ENCODE measurements at regions not wholly inside any gene's neighbourhood (a gene's known extent, or its start where the extent isn't known, plus 50 kb on each side); places are given as distances from the start of the nearest gene placed in this dataset.

DNA sequence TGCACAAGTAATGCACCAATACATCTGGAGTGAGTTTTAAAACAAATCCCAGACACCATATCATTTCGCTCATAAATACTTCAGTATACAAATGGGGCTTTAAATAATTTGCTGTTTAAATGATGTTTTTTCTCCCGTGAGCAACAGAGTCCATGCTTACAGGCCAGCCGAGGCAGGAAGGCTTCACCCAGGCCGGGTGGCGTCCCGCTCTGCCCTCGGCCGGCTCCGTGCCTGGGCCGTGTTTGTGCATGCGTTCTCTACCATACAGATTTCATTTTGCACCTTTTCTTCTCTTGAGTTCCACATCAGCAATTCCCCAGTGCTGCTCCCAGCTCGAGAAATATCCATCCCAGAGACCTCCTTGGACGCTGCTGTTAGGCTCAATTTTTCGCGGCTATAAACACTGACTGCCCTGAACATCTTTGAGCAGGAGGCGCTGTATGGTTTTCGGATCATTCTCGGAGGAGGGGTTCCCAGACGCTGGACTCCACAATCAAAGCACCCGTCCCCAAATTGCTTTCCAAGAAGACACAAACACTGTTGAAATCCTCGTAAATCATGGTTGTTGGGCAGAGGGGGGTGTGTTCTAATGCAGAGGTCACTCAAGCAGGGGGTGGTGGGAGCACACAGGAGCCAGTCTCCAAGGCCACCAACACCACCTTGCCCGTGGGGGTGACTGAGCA, 91.6 kb downstream of the MICALL2 start:
- ATAC-seq (no peak), DNase-seq (no peak)
- H3K4me3 Mint-ChIP-seq, result no peak overlapping the region
- no peaks in the 10 kb centered on the region for H3K9me3 ChIP-seq (ENCODE audit: control insufficient read depth, low read length, poor library complexity, severe bottlenecking)
- H3K27me3 Mint-ChIP-seq, result peaks cover 34% of the 10 kb centered on the region
- peak overlapping the region; percentile 16 for H3K27ac Mint-ChIP-seq
- peaks cover 3% of the 10 kb centered on the region for H3K4me1 Mint-ChIP-seq
- no peaks in the 10 kb centered on the region for H3K36me3 Mint-ChIP-seq (ENCODE audit: low read depth)

DNA sequence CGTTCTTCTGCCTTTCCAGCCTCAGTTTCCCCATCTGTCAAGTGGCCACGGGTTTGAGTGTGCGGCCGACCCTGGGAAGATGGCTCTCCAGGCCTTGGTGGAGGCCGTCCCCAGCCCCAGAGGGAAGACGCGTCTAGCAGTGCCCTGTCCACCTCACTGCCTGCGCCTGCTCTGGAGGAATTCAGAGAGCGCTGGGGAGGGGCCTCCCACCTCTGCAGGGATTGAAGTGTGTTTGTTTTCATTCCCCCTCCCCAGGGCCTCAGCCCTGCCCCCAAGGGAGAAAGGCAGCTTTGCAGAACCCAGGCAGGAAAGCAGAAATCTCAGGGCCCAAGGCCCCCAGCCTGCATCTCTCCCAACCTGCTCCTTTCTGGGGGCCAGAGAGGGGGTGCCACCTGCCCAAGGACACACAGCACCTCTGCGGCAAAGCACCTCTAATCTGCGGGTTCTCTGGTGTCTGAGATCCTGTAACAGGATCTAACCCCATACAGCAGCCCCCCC, 91.0 kb downstream of the MICALL2 start:
- DNase-seq, result no peak
- peak overlapping the region; percentile 16 for H3K4me3 Mint-ChIP-seq
- H3K9me3 ChIP-seq (ENCODE audit: control insufficient read depth, low read length, poor library complexity, severe bottlenecking), result no peaks in the 10 kb centered on the region
- H3K27me3 Mint-ChIP-seq, result peaks cover 39% of the 10 kb centered on the region
- ATAC-seq, result no peak
- H3K36me3 Mint-ChIP-seq (ENCODE audit: low read depth), result no peaks in the 10 kb centered on the region
- no peak overlapping the region for H3K27ac Mint-ChIP-seq
- peaks cover 3% of the 10 kb centered on the region for H3K4me1 Mint-ChIP-seq

DNA sequence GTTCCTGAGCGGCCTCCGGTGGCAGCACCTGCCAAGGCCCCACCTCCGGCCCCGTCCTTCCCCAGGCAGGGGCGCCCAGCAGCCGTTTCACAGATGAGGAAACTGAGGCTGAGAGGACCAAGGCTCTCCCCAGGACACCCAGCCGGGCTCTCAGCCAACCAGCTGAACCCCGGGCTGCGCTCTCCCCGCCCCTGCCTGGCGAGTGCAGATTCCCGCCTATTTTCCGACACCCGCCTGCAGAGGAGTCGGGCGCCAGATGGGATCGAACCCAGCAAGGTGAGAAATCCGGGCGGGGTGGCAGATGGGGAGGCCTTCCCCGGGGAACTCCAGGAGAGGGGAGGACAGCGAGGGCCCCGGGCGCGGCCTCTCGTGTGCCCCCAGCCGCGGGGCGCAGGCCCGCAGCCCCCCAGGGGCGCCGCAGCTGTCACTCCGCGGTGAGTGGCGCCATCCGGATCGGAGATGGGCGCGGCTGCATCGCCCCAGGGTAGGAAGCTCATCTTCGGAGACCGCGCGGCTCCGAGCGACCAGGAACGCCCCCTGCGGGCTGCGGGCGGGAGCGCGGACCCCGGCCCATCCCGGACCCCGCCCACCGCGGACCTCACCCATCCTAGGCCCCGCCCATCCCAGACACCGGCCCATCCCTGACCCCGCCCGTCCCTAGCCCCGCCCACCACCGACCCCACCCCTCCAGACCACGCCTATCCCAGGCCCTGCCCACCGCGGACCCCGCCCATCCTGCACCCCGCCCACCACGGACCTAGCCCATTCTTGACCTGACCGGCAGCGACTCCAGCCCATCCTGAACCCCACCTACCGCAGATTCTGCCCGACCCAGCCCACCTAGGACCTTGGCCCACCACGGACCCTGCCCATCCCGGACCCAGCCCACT, 90.3 kb downstream of the MICALL2 start:
- ATAC-seq, result peak; percentile 41

DNA sequence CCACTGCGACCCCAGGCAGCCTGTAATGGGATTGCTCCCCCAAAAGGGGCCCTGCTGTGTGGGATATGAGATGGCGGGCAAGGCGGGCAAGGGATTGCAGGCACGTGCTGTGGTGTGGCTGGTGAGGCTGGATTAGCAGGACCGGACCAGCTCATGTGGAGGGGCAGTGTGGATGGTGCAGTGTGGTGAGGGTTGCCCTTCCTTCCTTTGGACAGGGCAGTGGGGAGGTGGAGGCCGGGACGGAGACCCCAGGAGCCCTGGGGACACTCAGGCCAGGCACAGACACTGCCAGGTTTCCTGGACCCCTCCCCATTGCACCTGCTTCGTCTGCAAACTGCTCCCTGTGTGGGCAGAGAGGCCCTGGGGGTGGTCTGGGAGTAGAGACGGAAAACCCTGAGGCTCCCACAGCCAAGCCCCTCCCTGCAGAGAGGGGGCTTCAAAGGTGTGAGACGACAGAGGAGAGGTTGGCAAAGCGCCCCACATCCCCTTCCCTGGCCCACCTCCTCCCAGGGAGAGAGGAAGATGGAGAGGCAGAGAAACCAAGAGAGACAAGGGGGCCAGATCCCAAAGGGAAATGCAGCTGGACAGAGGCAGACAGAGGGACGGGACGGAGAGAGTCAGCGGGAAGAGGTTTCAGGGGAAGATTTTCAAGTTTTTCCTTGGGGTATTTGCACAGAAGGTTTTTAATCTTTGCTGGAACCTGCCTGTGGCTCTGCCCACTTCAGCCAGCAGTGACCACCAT, 89.2 kb downstream of the MICALL2 start:
- H3K36me3 Mint-ChIP-seq (ENCODE audit: low read depth), result no peaks in the 10 kb centered on the region
- peak overlapping the region; percentile 63 for H3K4me3 Mint-ChIP-seq
- H3K27ac Mint-ChIP-seq, result no peak overlapping the region
- ATAC-seq (no peak), DNase-seq (no peak)
- H3K9me3 ChIP-seq (ENCODE audit: control insufficient read depth, low read length, poor library complexity, severe bottlenecking), result no peaks in the 10 kb centered on the region
- peaks cover 41% of the 10 kb centered on the region for H3K27me3 Mint-ChIP-seq
- H3K4me1 Mint-ChIP-seq, result peaks cover 3% of the 10 kb centered on the region

More for the DNA sequence above, 90.3 kb downstream of the MICALL2 start:
- Mint-ChIP-seq H3K36me3 (ENCODE audit: low read depth) (no peaks in the 10 kb centered on the region), H3K27ac (no peak overlapping the region), H3K4me3 (peak overlapping the region; percentile 63), H3K4me1 (peaks cover 3% of the 10 kb centered on the region), H3K27me3 (peaks cover 44% of the 10 kb centered on the region)
- no peaks in the 10 kb centered on the region for H3K9me3 ChIP-seq (ENCODE audit: control insufficient read depth, low read length, poor library complexity, severe bottlenecking)
- DNase-seq, result no peak

DNA sequence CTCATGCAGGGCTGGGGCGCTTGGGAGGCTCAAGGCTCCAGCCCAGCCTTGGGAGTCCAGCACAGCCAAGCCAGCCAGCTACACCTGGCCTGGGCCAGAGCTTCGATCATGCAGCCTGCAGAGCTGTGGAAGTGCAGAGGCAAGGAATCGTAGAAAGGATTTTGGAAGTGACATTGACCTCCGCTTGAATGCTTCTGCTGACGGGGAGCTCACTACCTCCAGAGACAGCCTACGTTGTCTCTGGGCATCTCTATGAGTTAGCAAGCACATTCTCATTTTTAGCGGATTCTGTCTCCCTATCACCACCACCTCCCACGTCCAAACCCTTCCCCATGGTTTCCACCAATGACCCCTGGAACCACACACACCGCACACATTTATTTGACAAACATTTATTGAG, 88.5 kb downstream of the MICALL2 start:
- peaks cover 41% of the 10 kb centered on the region for H3K27me3 Mint-ChIP-seq
- no peak for ATAC-seq

DNA sequence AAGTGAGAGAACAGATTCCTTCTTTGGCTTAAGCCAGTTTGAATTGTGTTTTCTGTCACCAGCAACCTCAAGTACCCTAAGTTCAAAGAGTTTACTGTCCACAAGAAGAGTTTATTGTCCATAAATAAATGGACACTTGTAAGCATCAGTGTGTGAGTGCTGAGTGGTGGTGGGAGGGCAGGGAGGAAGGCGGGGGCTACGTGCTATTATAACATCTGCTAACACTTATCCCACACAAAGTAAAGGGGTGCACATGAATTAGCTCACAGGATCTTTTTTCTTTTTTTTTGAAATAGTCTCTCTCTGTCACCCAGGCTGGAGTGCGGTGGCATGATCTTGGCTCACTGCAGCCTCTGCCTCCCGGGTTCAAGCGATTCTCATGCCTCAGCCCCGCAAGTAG, 87.2 kb downstream of the MICALL2 start:
- Mint-ChIP-seq H3K27me3 (peaks cover 39% of the 10 kb centered on the region), H3K4me3 (no peak overlapping the region), H3K27ac (no peak overlapping the region), H3K36me3 (ENCODE audit: low read depth) (no peaks in the 10 kb centered on the region), H3K4me1 (peaks cover 3% of the 10 kb centered on the region)
- ATAC-seq, result no peak
- DNase-seq, result no peak
- H3K9me3 ChIP-seq (ENCODE audit: control insufficient read depth, low read length, poor library complexity, severe bottlenecking), result no peaks in the 10 kb centered on the region

More for the DNA sequence above, 88.5 kb downstream of the MICALL2 start:
- no peaks in the 10 kb centered on the region for H3K9me3 ChIP-seq (ENCODE audit: control insufficient read depth, low read length, poor library complexity, severe bottlenecking)
- Mint-ChIP-seq H3K4me1 (peaks cover 3% of the 10 kb centered on the region), H3K27ac (no peak overlapping the region), H3K4me3 (no peak overlapping the region), H3K36me3 (ENCODE audit: low read depth) (no peaks in the 10 kb centered on the region)
- no peak for DNase-seq

DNA sequence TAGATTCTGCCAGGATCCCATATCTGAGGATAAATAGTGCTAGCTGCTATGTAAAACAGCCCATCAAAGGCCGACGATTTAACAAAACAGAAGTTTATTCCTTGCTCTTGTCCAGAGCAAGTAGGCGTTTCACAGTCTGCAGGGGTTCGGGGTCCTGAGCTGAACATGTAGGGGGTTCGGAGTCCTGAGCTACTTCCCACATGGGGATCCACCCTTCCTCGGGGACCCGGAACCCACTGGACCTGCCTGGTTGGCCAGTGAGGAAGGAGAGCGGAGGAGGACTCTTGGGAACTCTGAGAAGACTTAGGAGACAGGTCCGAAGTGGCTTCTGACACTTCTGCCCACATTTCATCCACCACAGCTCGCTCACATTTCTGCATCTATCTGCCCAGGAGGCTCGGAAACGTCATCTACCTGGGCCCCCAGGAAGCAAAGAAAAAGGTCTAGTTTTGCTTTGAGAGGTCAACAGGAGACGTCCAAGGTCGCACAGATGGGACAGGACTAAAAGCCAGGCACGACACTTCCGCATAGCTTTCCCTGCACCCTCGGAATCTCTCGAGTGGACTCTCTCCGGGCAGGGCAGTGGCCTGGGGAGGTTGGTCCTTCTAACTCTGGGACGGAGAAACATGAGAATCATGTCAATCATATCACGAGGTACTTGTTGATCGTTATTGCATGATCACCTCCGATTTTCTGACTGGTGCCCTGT, 86.4 kb downstream of the MICALL2 start:
- no peaks in the 10 kb centered on the region for H3K4me1 Mint-ChIP-seq
- no peaks in the 10 kb centered on the region for H3K9me3 ChIP-seq (ENCODE audit: control insufficient read depth, low read length, poor library complexity, severe bottlenecking)
- H3K36me3 Mint-ChIP-seq (ENCODE audit: low read depth), result no peaks in the 10 kb centered on the region
- DNase-seq (no peak), ATAC-seq (no peak)
- no peak overlapping the region for H3K4me3 Mint-ChIP-seq
- no peak overlapping the region for H3K27ac Mint-ChIP-seq
- peaks cover 31% of the 10 kb centered on the region for H3K27me3 Mint-ChIP-seq

DNA sequence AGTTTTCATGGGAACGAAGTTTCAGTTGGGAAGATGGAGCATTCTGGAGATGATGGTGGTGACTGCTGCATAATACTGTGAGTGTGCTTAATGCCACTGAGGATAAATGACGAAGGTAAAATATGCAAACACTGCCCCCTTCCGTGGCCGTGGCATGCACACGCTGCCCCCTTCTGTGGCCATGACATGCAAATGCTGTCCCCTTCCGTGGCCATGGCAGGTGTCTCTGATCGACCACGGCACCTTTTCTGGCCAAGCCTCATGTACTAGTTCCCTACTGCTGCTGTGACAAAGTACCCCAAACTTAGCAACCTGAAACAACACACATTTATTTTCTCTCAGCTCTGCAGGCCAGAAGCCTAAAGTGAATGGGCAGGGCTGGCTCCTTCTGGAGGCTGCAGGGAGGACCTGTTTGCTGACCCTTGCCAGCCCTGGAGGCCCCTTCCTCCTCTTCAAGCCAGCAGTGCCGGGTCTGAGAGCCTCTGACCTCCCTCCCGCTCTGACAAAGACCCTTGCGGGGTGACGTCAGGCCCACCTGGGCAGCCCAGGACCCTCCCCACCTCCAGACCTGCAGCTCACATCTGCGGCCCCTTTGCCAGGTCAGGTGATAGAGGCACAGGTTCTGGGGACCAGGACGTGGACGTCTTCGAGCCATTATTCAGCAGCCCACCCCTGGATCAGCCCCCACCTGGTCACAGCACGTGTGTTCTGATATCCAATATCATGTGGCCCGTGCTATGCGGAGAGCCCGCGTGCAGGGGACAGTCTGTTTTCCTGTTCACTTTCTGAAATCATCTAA, 82.0 kb downstream of the MICALL2 start:
- Mint-ChIP-seq H3K27ac (no peak overlapping the region), H3K36me3 (ENCODE audit: low read depth) (no peaks in the 10 kb centered on the region), H3K4me1 (no peaks in the 10 kb centered on the region), H3K27me3 (peaks cover 13% of the 10 kb centered on the region), H3K4me3 (no peak overlapping the region)
- no peaks in the 10 kb centered on the region for H3K9me3 ChIP-seq (ENCODE audit: control insufficient read depth, low read length, poor library complexity, severe bottlenecking)
- DNase-seq (no peak), ATAC-seq (no peak)

DNA sequence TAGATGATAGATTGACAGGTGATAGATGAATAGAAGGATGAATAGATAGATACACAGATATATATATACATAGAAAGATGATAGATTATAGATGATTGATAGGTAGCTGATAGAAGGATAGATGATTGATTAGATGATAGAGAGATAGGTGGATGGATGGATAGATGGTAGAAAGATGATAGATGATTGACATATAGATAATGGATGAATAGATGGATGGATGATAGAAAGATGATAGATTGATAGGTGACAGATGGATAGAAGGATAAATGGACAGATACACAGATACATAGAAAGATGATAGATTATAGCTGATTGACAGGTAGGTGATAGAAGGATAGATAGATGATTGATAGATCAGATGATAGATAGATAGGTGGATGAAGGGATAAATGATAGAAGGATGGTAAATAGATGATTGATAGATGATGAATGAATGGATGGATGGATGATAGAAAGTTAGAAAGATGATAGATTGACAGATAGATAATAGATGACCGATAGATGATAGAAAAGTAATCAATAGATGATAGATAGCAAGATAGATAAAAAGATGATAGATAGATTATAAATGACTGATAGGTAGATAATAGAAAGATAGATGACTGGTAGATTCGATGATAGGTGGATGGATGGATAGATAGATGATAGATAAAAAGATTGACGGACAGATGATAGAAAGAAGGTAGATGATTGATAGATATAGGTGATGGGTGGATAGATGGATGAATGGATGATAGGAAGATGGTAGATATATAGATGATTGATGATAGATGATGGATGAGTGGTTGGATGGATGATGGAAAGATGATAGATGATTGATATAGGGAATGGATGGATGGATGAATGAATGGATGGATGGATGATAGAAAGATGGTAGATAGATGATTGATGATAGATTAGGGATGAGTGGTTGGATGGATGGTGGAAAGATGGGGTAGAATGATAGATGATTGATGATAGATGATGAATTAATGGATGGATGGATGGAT, 80.4 kb downstream of the MICALL2 start:
- ATAC-seq, result no peak
- Mint-ChIP-seq H3K27ac (no peak overlapping the region), H3K4me3 (no peak overlapping the region), H3K36me3 (ENCODE audit: low read depth) (no peaks in the 10 kb centered on the region), H3K4me1 (no peaks in the 10 kb centered on the region), H3K27me3 (no peaks in the 10 kb centered on the region)
- no peaks in the 10 kb centered on the region for H3K9me3 ChIP-seq (ENCODE audit: control insufficient read depth, low read length, poor library complexity, severe bottlenecking)
- DNase-seq, result no peak

DNA sequence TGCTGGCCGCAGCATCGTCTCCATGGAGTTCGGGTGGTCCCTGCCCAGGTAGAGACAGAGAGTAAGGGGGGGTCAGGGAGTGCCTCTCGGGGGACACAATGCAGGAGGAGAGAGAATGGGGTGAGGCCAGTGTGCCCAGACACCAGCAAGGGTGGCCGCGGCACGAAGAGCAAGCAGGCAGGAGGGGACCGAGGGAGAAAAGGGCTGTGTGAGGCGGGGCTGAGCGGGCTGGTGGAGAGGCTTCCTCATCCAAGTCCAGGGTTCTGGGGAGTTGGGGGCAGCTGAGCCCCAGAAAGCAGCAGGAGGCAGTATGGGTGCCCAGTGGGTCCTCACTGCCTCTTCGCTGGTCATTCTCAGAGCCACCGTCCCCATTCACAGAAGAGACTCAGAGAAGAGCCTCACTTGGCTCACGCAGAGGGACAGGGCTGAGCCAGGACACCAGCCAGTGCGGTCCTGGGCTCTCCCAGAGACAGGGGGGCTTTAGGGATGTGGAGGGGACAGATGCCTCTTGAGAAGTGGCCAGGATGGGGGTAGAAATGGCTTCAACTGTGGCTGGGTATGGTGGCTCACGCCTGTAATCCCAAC, 78.9 kb downstream of the MICALL2 start:
- no peak overlapping the region for H3K4me3 Mint-ChIP-seq
- no peak for ATAC-seq
- no peak overlapping the region for H3K27ac Mint-ChIP-seq
- H3K27me3 Mint-ChIP-seq, result no peaks in the 10 kb centered on the region
- H3K4me1 Mint-ChIP-seq, result no peaks in the 10 kb centered on the region
- H3K36me3 Mint-ChIP-seq (ENCODE audit: low read depth), result peaks cover 3% of the 10 kb centered on the region
- DNase-seq, result no peak
- no peaks in the 10 kb centered on the region for H3K9me3 ChIP-seq (ENCODE audit: control insufficient read depth, low read length, poor library complexity, severe bottlenecking)

All from T-helper 17 cell (primary cell).